SK-N-SH (cell line): ENCODE measurements at regions not wholly inside any gene's neighbourhood (a gene's known extent, or its start where the extent isn't known, plus 50 kb on each side); places are given as distances from the start of the nearest gene placed in this dataset.

Experiments used
- CTCF ChIA-PET: fragments of 300-600, 350-600 bp; formaldehyde crosslinking; extraction: SDS; loops from one replicate; lab custom pipeline; 2021; lab: Yijun Ruan, JAX
- POLR2A ChIA-PET: fragments of 350-600 bp; sonication (Branson Sonifier 250); formaldehyde crosslinking; extraction: SDS; loops from one replicate; lab custom pipeline; 2020; ENCODE audit warnings: antibody characterized with exemption, inconsistent platforms; lab: Yijun Ruan, JAX
- DNase-seq: peaks from one replicate; pipeline ENCODE4 v3.0.0; 2012
- H2AFZ ChIP-seq: fragments of 200-600 bp; sonication (generic); 2 replicates; pipeline ENCODE4 v1.8.1; 2016; ENCODE audit warnings: antibody characterized with exemption, mild to moderate bottlenecking, low read depth
- H3F3A ChIP-seq: fragments of 200-600 bp; sonication (generic); replicated peaks from 2 replicates; pipeline ENCODE3; 2016; ENCODE audit warnings: antibody characterized with exemption, mild to moderate bottlenecking; ENCODE audit not compliant: insufficient read depth
- H3K27ac ChIP-seq, 2 experiments: fragments of 200-500 bp in 1 of 2; fragments of 200-600 bp in 1 of 2; sonication (Bioruptor generic) in 1 of 2; sonication (generic), shearing (Covaris generic) in 1 of 2; 2 replicates each; pipeline versions ENCODE4 v1.5.1 to v1.6.1; 2014 to 2016; ENCODE audit warnings: low read depth in 2 of 2, inconsistent platforms in 1 of 2, low read length in 1 of 2, mild to moderate bottlenecking in 1 of 2, mixed read lengths in 1 of 2
- H3K27me3 ChIP-seq: fragments of 200-600 bp; sonication (generic), shearing (Covaris generic); 2 replicates; pipeline ENCODE4 v1.6.1; 2016; ENCODE audit warnings: mixed run types; ENCODE audit not compliant: insufficient read depth
- H3K36me3 ChIP-seq, 2 experiments: fragments of 200-500 bp in 1 of 2; fragments of 200-600 bp in 1 of 2; sonication (Bioruptor generic) in 1 of 2; sonication (generic) in 1 of 2; replicated peaks in 1 of 2; 2 replicates each; pipeline versions ENCODE3 to v1.5.1; 2014 to 2016; ENCODE audit warnings: low read length in 1 of 2, mild to moderate bottlenecking in 1 of 2; ENCODE audit not compliant: insufficient read depth in 2 of 2, control insufficient read depth in 1 of 2
- H3K4me1 ChIP-seq, 2 experiments: fragments of 200-500 bp in 1 of 2; fragments of 200-600 bp in 1 of 2; sonication (Bioruptor generic) in 1 of 2; sonication (generic), shearing (Covaris generic) in 1 of 2; 2 replicates each; pipeline versions ENCODE4 v1.5.1 to v1.6.1; 2014 to 2016; ENCODE audit warnings: low read depth in 1 of 2, low read length in 1 of 2, mixed run types in 1 of 2; ENCODE audit not compliant: insufficient read depth in 2 of 2, control insufficient read depth in 1 of 2
- H3K4me2 ChIP-seq: fragments of 200-600 bp; sonication (generic), shearing (Covaris generic); 2 replicates; pipeline ENCODE4 v1.6.1; 2017; ENCODE audit warnings: mixed run types
- H3K4me3 ChIP-seq, 2 experiments: fragments of 200-500 bp in 1 of 2; fragments of 200-600 bp in 1 of 2; sonication (Bioruptor generic) in 1 of 2; sonication (generic), shearing (Covaris generic) in 1 of 2; 2 replicates each; pipeline versions ENCODE4 v1.5.1 to v1.8.1; 2014 to 2016; ENCODE audit warnings: low read depth in 2 of 2, inconsistent platforms in 1 of 2, low read length in 1 of 2, mild to moderate bottlenecking in 1 of 2, mixed read lengths in 1 of 2, moderate library complexity in 1 of 2
- H3K79me2 ChIP-seq: fragments of 200-600 bp; sonication (generic); 2 replicates; pipeline ENCODE4 v1.8.1; 2017; ENCODE audit warnings: mild to moderate bottlenecking; ENCODE audit not compliant: insufficient read depth
- H3K9ac ChIP-seq: fragments of 200-600 bp; sonication (generic); 2 replicates; pipeline ENCODE4 v1.6.1; 2017; ENCODE audit warnings: mixed run types
- H3K9me2 ChIP-seq: fragments of 200-600 bp; sonication (generic); 2 replicates; pipeline ENCODE4 v1.6.1; 2017; ENCODE audit warnings: mixed run types
- H3K9me3 ChIP-seq: fragments of 200-600 bp; sonication (generic); 2 replicates; pipeline ENCODE4 v1.6.1; 2017; ENCODE audit warnings: mixed run types, mild to moderate bottlenecking, moderate library complexity
- H4K20me1 ChIP-seq: fragments of 200-600 bp; sonication (generic); 2 replicates; pipeline ENCODE4 v1.6.1; 2017; ENCODE audit warnings: mild to moderate bottlenecking, mixed run types; ENCODE audit not compliant: insufficient read depth
- CHD2 ChIP-seq: fragments of 150-350 bp; IDR thresholded peaks from 2 replicates; pipeline ENCODE4 v1.6.1; 2018; ENCODE audit warnings: low read length; ENCODE audit not compliant: partially characterized antibody
- CTCF ChIP-seq: fragments of 200-600 bp; sonication (generic); IDR thresholded peaks from 2 replicates; pipeline ENCODE4 v1.6.1; 2017; ENCODE audit warnings: antibody characterized with exemption, mild to moderate bottlenecking, moderate library complexity
- EZH2phosphoT487 ChIP-seq: fragments of 200-600 bp; sonication (generic); IDR thresholded peaks from 2 replicates; pipeline ENCODE4 v1.6.1; 2017; ENCODE audit warnings: low read depth, mixed run types, mild to moderate bottlenecking, antibody characterized with exemption, moderate library complexity, borderline replicate concordance
- GABPA ChIP-seq: IDR thresholded peaks from 2 replicates; pipeline ENCODE4 v1.4.0; 2012; ENCODE audit warnings: low read depth, mild to moderate bottlenecking
- IRF3 ChIP-seq: fragments of 150-350 bp; IDR thresholded peaks from 2 replicates; pipeline ENCODE4 v1.6.1; 2016; ENCODE audit warnings: mild to moderate bottlenecking, low read depth, low read length
- JUND ChIP-seq: IDR thresholded peaks from 2 replicates; pipeline ENCODE4 v1.4.0; 2012
- MAX ChIP-seq: IDR thresholded peaks from 2 replicates; pipeline ENCODE4 v1.4.0; 2012; ENCODE audit warnings: low read depth
- NFIC ChIP-seq: IDR thresholded peaks from 2 replicates; pipeline ENCODE4 v1.4.0; 2012; ENCODE audit warnings: borderline replicate concordance
- NRF1 ChIP-seq: IDR thresholded peaks from 2 replicates; pipeline ENCODE4 v1.6.1; 2012; ENCODE audit warnings: low read depth, mild to moderate bottlenecking, low read length
- POLR2AphosphoS5 ChIP-seq: IDR thresholded peaks from 2 replicates; pipeline ENCODE4 v1.6.1; 2012; ENCODE audit warnings: low read depth, low read length
- RAD21 ChIP-seq: IDR thresholded peaks from 2 replicates; pipeline ENCODE4 v1.6.1; 2012; ENCODE audit warnings: mild to moderate bottlenecking, low read length
- RXRA ChIP-seq: IDR thresholded peaks from 2 replicates; pipeline ENCODE4 v1.4.0; 2012; ENCODE audit warnings: low read depth, mild to moderate bottlenecking, borderline replicate concordance
- SMC3 ChIP-seq: IDR thresholded peaks from 2 replicates; pipeline ENCODE4 v1.6.1; 2012; ENCODE audit warnings: low read depth, low read length, improper control_type of control experiment
- TCF12 ChIP-seq: IDR thresholded peaks from 2 replicates; pipeline ENCODE4 v1.4.0; 2012
- YY1 ChIP-seq: IDR thresholded peaks from 2 replicates; pipeline ENCODE4 v1.4.0; 2012; ENCODE audit warnings: low read depth, mild to moderate bottlenecking
- WGBS: methylation state at CpG from one replicate; pipeline ENCODE4 v1.1.6; 2017; ENCODE audit warnings: low lambda C conversion rate; 5-methylcytosine and 5-hydroxymethylcytosine counted together

GRCh38 chr6:167053895-167054530 lies 54.8 kb downstream of the CEP43 start:
- H3K4me1 ChIP-seq = no peaks in the 10 kb centered on the region
- TF ChIP-seq IRF3 = no peak
- TF ChIP-seq RAD21 = no peak
- no peak for TF ChIP-seq JUND
- no peak for TF ChIP-seq EZH2phosphoT487
- no peak for TF ChIP-seq NFIC
- no peak for TF ChIP-seq TCF12
- TF ChIP-seq GABPA = no peak
- TF ChIP-seq CTCF = no peak
- TF ChIP-seq POLR2AphosphoS5 = no peak
- no peak for DNase-seq
- no peak overlapping the region for H2AFZ ChIP-seq
- 76% methylated on average over 5 of the region's 5 CpGs for WGBS
- no peaks in the 10 kb centered on the region for H3K9me2 ChIP-seq
- no peaks in the 10 kb centered on the region for H3K79me2 ChIP-seq
- no peaks in the 10 kb centered on the region for H3K9me3 ChIP-seq
- H3K4me3 ChIP-seq = no peak overlapping the region
- H3K9ac ChIP-seq = no peak overlapping the region
- H3K4me2 ChIP-seq = no peak overlapping the region
- no peaks in the 10 kb centered on the region for H4K20me1 ChIP-seq
- H3K36me3 ChIP-seq = no peaks in the 10 kb centered on the region
- no peaks in the 10 kb centered on the region for H3K27me3 ChIP-seq
- no peak overlapping the region for H3K27ac ChIP-seq
- CTCF ChIA-PET = interaction anchor here (1.1 kb wide), 1 partner anchor 64 kb away, joined by 3 read pairs; no protein-coding TSS in a partner anchor
- no peaks in the 10 kb centered on the region for H3F3A ChIP-seq
- POLR2A ChIA-PET = no interaction called here

GRCh38 chr6:167054987-167055386 lies 55.8 kb downstream of the CEP43 start:
- Histone ChIP-seq H3K9ac (no peak overlapping the region), H3K9me3 (no peaks in the 10 kb centered on the region), H3K27ac (no peak overlapping the region), H3F3A (no peaks in the 10 kb centered on the region), H3K36me3 (no peaks in the 10 kb centered on the region), H3K27me3 (no peaks in the 10 kb centered on the region), H3K4me3 (no peak overlapping the region), H3K4me2 (no peak overlapping the region), H3K9me2 (no peaks in the 10 kb centered on the region), H3K79me2 (no peaks in the 10 kb centered on the region), H4K20me1 (no peaks in the 10 kb centered on the region), H3K4me1 (no peaks in the 10 kb centered on the region), H2AFZ (no peak overlapping the region)
- no peak for DNase-seq
- TF ChIP-seq SMC3 = no peak
- no peak for TF ChIP-seq NRF1
- no peak for TF ChIP-seq RXRA
- no peak for TF ChIP-seq CHD2
- TF ChIP-seq NFIC = no peak
- no peak for TF ChIP-seq GABPA
- TF ChIP-seq TCF12 = no peak
- TF ChIP-seq MAX = no peak
- no peak for TF ChIP-seq YY1
- no peak for TF ChIP-seq JUND
- no peak for TF ChIP-seq RAD21
- POLR2A ChIA-PET = interaction anchor here (0.6 kb wide), 2 partner anchors 10 to 100 kb away, joined by 3 to 4 read pairs; no protein-coding TSS in a partner anchor
- CTCF ChIA-PET = no interaction called here
- 86% methylated on average over 8 of the region's 8 CpGs for WGBS
